ENCODE measurements at regions not wholly inside any gene's neighbourhood (a gene's known extent, or its start where the extent isn't known, plus 50 kb on each side); places are given as distances from the start of the nearest gene placed in this dataset.

GRCh38 chr1:95427525-95427924 lies 193.5 kb downstream of the RWDD3 start:
- DNase-seq (ENCODE audit: low read depth in 2 of 2) = no peak

- no peak for DNase-seq (ENCODE audit: low read depth in 2 of 2)
These were observed 197.2 kb downstream of the RWDD3 start for GRCh38 chr1:95431235-95431634.

GRCh38 chr1:95435611-95436010 lies 201.6 kb downstream of the RWDD3 start:
- DNase-seq (ENCODE audit: low read depth in 2 of 2) = no peak

- no peak for DNase-seq (ENCODE audit: low read depth in 2 of 2)
These were observed 203.0 kb downstream of the RWDD3 start for GRCh38 chr1:95437011-95437410.

GRCh38 chr1:95437781-95438180 lies 203.8 kb downstream of the RWDD3 start:
- DNase-seq (ENCODE audit: low read depth in 2 of 2) = no peak

GRCh38 chr1:95438218-95438948 lies 204.4 kb downstream of the RWDD3 start:
- DNase-seq (ENCODE audit: low read depth in 2 of 2) = no peak

GRCh38 chr1:95440511-95440910 lies 206.5 kb downstream of the RWDD3 start:
- no peak for DNase-seq (ENCODE audit: low read depth in 2 of 2)

- DNase-seq (ENCODE audit: low read depth in 2 of 2) = no peak
These were observed 215.5 kb downstream of the RWDD3 start for GRCh38 chr1:95449516-95449915.

- DNase-seq (ENCODE audit: low read depth in 2 of 2) = no peak
These were observed 217.0 kb downstream of the RWDD3 start for GRCh38 chr1:95451054-95451453.

- DNase-seq (ENCODE audit: low read depth in 2 of 2) = no peak
These were observed 217.9 kb downstream of the RWDD3 start for GRCh38 chr1:95451904-95452303.

- DNase-seq (ENCODE audit: low read depth in 2 of 2) = no peak
These were observed 219.0 kb downstream of the RWDD3 start for GRCh38 chr1:95453053-95453452.

- DNase-seq (ENCODE audit: low read depth in 2 of 2) = no peak
These were observed 233.0 kb downstream of the RWDD3 start for GRCh38 chr1:95467036-95467435.

- DNase-seq (ENCODE audit: low read depth in 2 of 2) = no peak
These were observed 241.9 kb downstream of the RWDD3 start for GRCh38 chr1:95475686-95476457.

GRCh38 chr1:95496307-95496706 lies 262.3 kb downstream of the RWDD3 start:
- DNase-seq (ENCODE audit: low read depth in 2 of 2) = no peak

- no peak for DNase-seq (ENCODE audit: low read depth in 2 of 2)
These were observed 262.8 kb downstream of the RWDD3 start for GRCh38 chr1:95496773-95497172.

GRCh38 chr1:95497566-95497965 lies 263.6 kb downstream of the RWDD3 start:
- no peak for DNase-seq (ENCODE audit: low read depth in 2 of 2)

GRCh38 chr1:95503278-95504030 lies 269.4 kb downstream of the RWDD3 start:
- DNase-seq (ENCODE audit: low read depth in 2 of 2) = no peak

- DNase-seq (ENCODE audit: low read depth in 2 of 2) = no peak
These were observed 270.3 kb downstream of the RWDD3 start for GRCh38 chr1:95504321-95504720.

- DNase-seq (ENCODE audit: low read depth in 2 of 2) = no peak
These were observed 272.9 kb downstream of the RWDD3 start for GRCh38 chr1:95506736-95507414.

- DNase-seq (ENCODE audit: low read depth in 2 of 2) = no peak
These were observed 276.0 kb downstream of the RWDD3 start for GRCh38 chr1:95509989-95510388.

- DNase-seq (ENCODE audit: low read depth in 2 of 2) = no peak
These were observed 278.9 kb downstream of the RWDD3 start for GRCh38 chr1:95512925-95513324.

- no peak for DNase-seq (ENCODE audit: low read depth in 2 of 2)
These were observed 283.5 kb downstream of the RWDD3 start for GRCh38 chr1:95517506-95517905.

Measured in fibroblast of skin of left biceps (primary cell).